NCI-H2196 (cell line): ENCODE measurements at regions not wholly inside any gene's neighbourhood (a gene's known extent, or its start where the extent isn't known, plus 50 kb on each side); places are given as distances from the start of the nearest gene placed in this dataset.

ENCODE experiments used
- DNase-seq: peaks from one replicate; lab custom pipeline; 2025; ENCODE audit not compliant: unreplicated experiment; lab: John Stamatoyannopoulos, UW

- DNase-seq: no peak
Observed at GRCh38 chr12:79993106-79993862, 58.4 kb upstream of the PPP1R12A start.

DNA sequence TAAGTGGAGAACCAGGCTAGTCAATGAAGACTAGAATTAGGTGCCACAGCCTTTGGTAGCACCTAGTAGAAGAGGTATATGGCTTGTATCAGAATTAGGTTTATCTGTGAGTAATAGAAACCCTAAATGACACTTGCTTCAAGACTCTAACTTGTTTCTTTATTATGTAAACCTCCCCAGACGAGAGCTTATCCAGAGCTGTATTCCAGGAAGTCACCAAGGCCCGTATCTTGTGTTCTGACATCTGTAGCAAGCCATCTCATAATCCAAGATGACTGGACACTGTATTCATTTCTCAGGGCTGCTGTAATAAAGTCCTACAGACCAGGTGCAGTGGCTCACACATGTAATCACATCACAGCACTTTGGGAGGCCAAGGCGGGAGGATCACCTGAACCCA is 56.7 kb upstream of the PPP1R12A start:
- no peak for DNase-seq

DNA sequence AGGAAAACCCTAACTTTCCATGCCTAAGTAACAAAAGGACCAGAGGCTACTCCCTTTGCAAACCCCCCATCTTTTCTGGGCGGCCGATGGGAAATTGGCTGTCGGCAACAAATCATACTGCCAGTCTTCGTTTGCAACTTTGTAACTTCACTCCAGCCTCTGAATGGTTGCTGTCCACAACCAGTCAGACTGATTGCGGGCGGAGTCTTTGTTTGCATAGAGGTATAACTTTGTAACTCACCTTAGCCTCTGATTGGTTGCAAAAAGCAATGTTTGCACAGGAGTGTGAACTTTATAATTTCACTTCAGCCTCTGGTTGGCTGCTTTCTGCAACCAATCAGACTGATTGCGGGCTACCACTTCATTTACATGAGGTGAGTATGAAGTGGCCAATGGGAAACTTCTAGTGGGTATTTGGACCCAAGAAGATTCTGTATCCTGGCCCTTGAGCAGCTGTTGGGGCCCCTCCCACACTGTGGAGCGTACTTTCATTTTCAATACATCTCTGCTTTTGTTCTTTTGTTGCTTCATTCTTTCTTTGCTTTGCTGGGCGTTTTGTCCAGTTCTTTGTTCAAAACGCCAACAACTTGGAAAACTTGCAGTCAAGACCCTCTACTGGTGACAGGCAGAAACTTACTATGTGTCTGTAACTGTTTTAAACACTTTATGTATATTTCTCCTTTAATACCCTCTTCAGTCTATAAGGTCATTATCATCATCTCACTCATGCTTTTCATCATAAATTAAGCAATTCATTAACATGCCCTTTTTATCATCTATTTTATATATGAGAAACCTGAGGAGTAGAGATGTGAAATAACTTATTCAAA is 55.8 kb upstream of the PPP1R12A start:
- peak; percentile 5 for DNase-seq

- DNase-seq: no peak
Observed at GRCh38 chr12:79988368-79988767, 53.5 kb upstream of the PPP1R12A start.

- DNase-seq: no peak
Observed at GRCh38 chr12:79987731-79988130, 52.8 kb upstream of the PPP1R12A start.
